ENCODE measurements at regions not wholly inside any gene's neighbourhood (a gene's known extent, or its start where the extent isn't known, plus 50 kb on each side); places are given as distances from the start of the nearest gene placed in this dataset.

GRCh38 chr18:78080081-78080480 is 830.4 kb downstream of the GALR1 start:
- DNase-seq, result no peak

GRCh38 chr18:78080761-78081160 is 831.1 kb downstream of the GALR1 start:
- no peak for DNase-seq

- DNase-seq, result no peak
These were observed 833.2 kb downstream of the GALR1 start for GRCh38 chr18:78082816-78083215.

GRCh38 chr18:78085241-78086185 is 835.9 kb downstream of the GALR1 start:
- DNase-seq, result no peak

- no peak for DNase-seq
These were observed 837.3 kb downstream of the GALR1 start for GRCh38 chr18:78086931-78087330.

GRCh38 chr18:78087338-78087737 is 837.7 kb downstream of the GALR1 start:
- no peak for DNase-seq

GRCh38 chr18:78090584-78090983 is 840.9 kb downstream of the GALR1 start:
- peak; percentile 31 for DNase-seq

- DNase-seq, result no peak
These were observed 843.3 kb downstream of the GALR1 start for GRCh38 chr18:78092901-78093300.

- no peak for DNase-seq
These were observed 850.4 kb downstream of the GALR1 start for GRCh38 chr18:78099979-78100588.

- DNase-seq, result no peak
These were observed 851.4 kb downstream of the GALR1 start for GRCh38 chr18:78101091-78101490.

GRCh38 chr18:78102135-78102534 is 852.5 kb downstream of the GALR1 start:
- DNase-seq, result no peak

- no peak for DNase-seq
These were observed 856.0 kb downstream of the GALR1 start for GRCh38 chr18:78105611-78106010.

GRCh38 chr18:78106946-78107345 is 857.3 kb downstream of the GALR1 start:
- DNase-seq, result no peak

GRCh38 chr18:78107363-78107762 is 857.7 kb downstream of the GALR1 start:
- no peak for DNase-seq

- no peak for DNase-seq
These were observed 858.9 kb downstream of the GALR1 start for GRCh38 chr18:78108554-78108953.

- no peak for DNase-seq
These were observed 863.7 kb downstream of the GALR1 start for GRCh38 chr18:78113136-78113939.

- no peak for DNase-seq
These were observed 864.2 kb downstream of the GALR1 start for GRCh38 chr18:78113940-78114251.

GRCh38 chr18:78115896-78116561 is 863.6 kb upstream of the SALL3 start:
- no peak for DNase-seq

- DNase-seq, result no peak
These were observed 856.3 kb upstream of the SALL3 start for GRCh38 chr18:78123144-78123909.

- DNase-seq, result no peak
These were observed 855.5 kb upstream of the SALL3 start for GRCh38 chr18:78123926-78124797.

- DNase-seq, result no peak
These were observed 854.3 kb upstream of the SALL3 start for GRCh38 chr18:78125206-78125896.
